ENCODE measurements at regions not wholly inside any gene's neighbourhood (a gene's known extent, or its start where the extent isn't known, plus 50 kb on each side); places are given as distances from the start of the nearest gene placed in this dataset.

GRCh38 chr20:60454491-60454890 lies 496.3 kb downstream of the CDH26 start:
- no peak for TF ChIP-seq EGR2 (tag by site-specific recombination; IDR thresholded peaks at IDR 0.05; ENCODE audit: low read depth)
- no peak for TF ChIP-seq TCF7L2 (IDR thresholded peaks at IDR 0.05; ENCODE audit: borderline replicate concordance, low read depth, low read length)
- TF ChIP-seq ZBTB17 (tag by site-specific recombination; IDR thresholded peaks at IDR 0.05) = no peak
- TF ChIP-seq YY1 (tag by site-specific recombination; IDR thresholded peaks at IDR 0.05) = no peak
- no peak for TF ChIP-seq ZNF2 (tag by site-specific recombination; IDR thresholded peaks at IDR 0.05)
- no peak for TF ChIP-seq ZNF677 (tag by site-specific recombination; IDR thresholded peaks at IDR 0.05)
- no peak for TF ChIP-seq ZNF549 (tag by site-specific recombination; IDR thresholded peaks at IDR 0.05)

Measured in HEK293 (cell line).